HCT116 (cell line): ENCODE measurements at regions not wholly inside any gene's neighbourhood (a gene's known extent, or its start where the extent isn't known, plus 50 kb on each side); places are given as distances from the start of the nearest gene placed in this dataset.

Source experiments
- ATAC-seq: fragments of 200-7000 bp; cut with Tn5 transposase; 2 replicates; pipeline ENCODE4 v1.9.1; 2020; ENCODE audit warnings: mild to moderate bottlenecking, moderate library complexity
- BruUV-seq: library from RNA; stranded (reverse); fragments of 400-500 nt; replicated peaks from 2 replicates; lab custom pipeline; 2021; lab: Mats Ljungman, UMichigan
- CTCF ChIA-PET: fragments of 300-600 bp; sonication (Branson Sonifier 250); formaldehyde crosslinking; loops from one replicate; lab custom pipeline; 2021; ENCODE audit warnings: antibody characterized with exemption; lab: Charles Lee
- POLR2A ChIA-PET: fragments of 300-600, 350-600 bp; sonication (Branson Sonifier 250); formaldehyde crosslinking; loops from one replicate; lab custom pipeline; 2021; ENCODE audit warnings: antibody characterized with exemption; lab: Charles Lee
- RAD21 ChIA-PET, 2 experiments: fragments of 300-600 bp; sonication (Branson Sonifier 250); formaldehyde crosslinking; loops; one replicate each; lab custom pipeline; 2023; ENCODE audit warnings: low total read pairs in 2 of 2; ENCODE audit not compliant: uncharacterized antibody in 2 of 2, unreplicated experiment in 2 of 2, low non-redundant PET in 1 of 2; lab: Charles Lee
- DNase-seq: peaks from one replicate; pipeline ENCODE4 v3.0.0-alpha.2; 2010; ENCODE audit warnings: low read depth, low spot score
- H2AFZ ChIP-seq: fragments of 200-600 bp; shearing (Covaris generic), sonication (generic); 2 replicates; pipeline ENCODE4 v1.6.1; 2017; ENCODE audit warnings: low read depth, mixed run types, mixed read lengths, antibody characterized with exemption, low read length; ENCODE audit not compliant: poor library complexity, severe bottlenecking
- H3K27ac ChIP-seq: 2 replicates; pipeline ENCODE4 v1.5.1; 2012; ENCODE audit warnings: low read depth, low read length
- H3K27me3 ChIP-seq: fragments of 200-600 bp; sonication (generic); 2 replicates; pipeline ENCODE4 v1.6.1; 2016; ENCODE audit warnings: mixed run types, low read length, mixed read lengths; ENCODE audit not compliant: insufficient read depth
- H3K36me3 ChIP-seq, 2 experiments: fragments of 200-500 bp in 1 of 2; fragments of 200-600 bp in 1 of 2; sonication (Bioruptor generic) in 1 of 2; sonication (generic) in 1 of 2; 2 replicates each; pipeline versions ENCODE4 v1.5.1 to v1.6.1; 2014 to 2016; ENCODE audit warnings: low read length in 2 of 2, inconsistent platforms in 1 of 2, mixed read lengths in 1 of 2, mixed run types in 1 of 2; ENCODE audit not compliant: insufficient read depth in 2 of 2, control insufficient read depth in 1 of 2
- H3K4me1 ChIP-seq, 2 experiments: fragments of 200-600 bp in 1 of 2; sonication (generic) in 1 of 2; 2 replicates each; pipeline versions ENCODE4 v1.5.1 to v1.6.1; 2012 to 2017; ENCODE audit warnings: low read length in 2 of 2, inconsistent platforms in 1 of 2, mild to moderate bottlenecking in 1 of 2, mixed read lengths in 1 of 2, mixed run types in 1 of 2, moderate library complexity in 1 of 2; ENCODE audit not compliant: insufficient read depth in 2 of 2, control insufficient read depth in 1 of 2
- H3K4me2 ChIP-seq: fragments of 200-600 bp; sonication (generic); 2 replicates; pipeline ENCODE4 v1.6.1; 2017; ENCODE audit warnings: mixed run types, low read length, mixed read lengths
- H3K4me3 ChIP-seq, 2 experiments: fragments of 200-600 bp in 1 of 2; sonication (generic) in 1 of 2; replicated peaks in 1 of 2; 2 replicates each; pipeline ENCODE4 v1.5.1; 2011 to 2016; ENCODE audit warnings: low read length in 2 of 2, control low read depth in 1 of 2, low read depth in 1 of 2, mild to moderate bottlenecking in 1 of 2, mixed read lengths in 1 of 2, mixed run types in 1 of 2
- H3K79me2 ChIP-seq: fragments of 200-600 bp; sonication (generic); 2 replicates; pipeline ENCODE4 v1.6.1; 2017; ENCODE audit warnings: mild to moderate bottlenecking, mixed run types, low read length, moderate library complexity, mixed read lengths; ENCODE audit not compliant: insufficient read depth
- H3K9ac ChIP-seq: fragments of 200-600 bp; sonication (generic); 2 replicates; pipeline ENCODE4 v1.6.1; 2016; ENCODE audit warnings: low read length, mixed read lengths
- H3K9me2 ChIP-seq: fragments of 200-600 bp; sonication (generic), shearing (Covaris generic); 2 replicates; pipeline ENCODE4 v1.6.1; 2017; ENCODE audit warnings: mixed run types, mild to moderate bottlenecking, moderate library complexity; ENCODE audit not compliant: insufficient read depth
- H3K9me3 ChIP-seq, 2 experiments: fragments of 200-500 bp in 1 of 2; fragments of 200-600 bp in 1 of 2; sonication (Bioruptor generic) in 1 of 2; sonication (generic) in 1 of 2; 2 replicates each; pipeline ENCODE4 v1.6.1; 2014 to 2017; ENCODE audit warnings: low read length in 2 of 2, mixed read lengths in 2 of 2, inconsistent platforms in 1 of 2, low read depth in 1 of 2, mild to moderate bottlenecking in 1 of 2, mixed run types in 1 of 2, moderate library complexity in 1 of 2; ENCODE audit not compliant: control insufficient read depth in 1 of 2, insufficient read depth in 1 of 2
- H4K20me1 ChIP-seq: fragments of 200-600 bp; sonication (generic), shearing (Covaris generic); 2 replicates; pipeline ENCODE4 v1.6.1; 2017; ENCODE audit warnings: mixed run types, mild to moderate bottlenecking, moderate library complexity; ENCODE audit not compliant: insufficient read depth
- CEBPB ChIP-seq: IDR thresholded peaks from 2 replicates; pipeline ENCODE4 v1.6.1; 2012; ENCODE audit warnings: low read depth
- CTCF ChIP-seq, 3 experiments: fragments of 200-600 bp in 1 of 3; sonication (generic) in 1 of 3; IDR thresholded peaks in 2 of 3; conservative IDR thresholded peaks in 1 of 3; 2 replicates each; pipeline ENCODE4 v1.5.1; 2012 to 2017; ENCODE audit warnings: low read depth in 2 of 3, low read length in 2 of 3, antibody characterized with exemption in 1 of 3, borderline replicate concordance in 1 of 3, control low read depth in 1 of 3, mild to moderate bottlenecking in 1 of 3, mixed read lengths in 1 of 3, mixed run types in 1 of 3, moderate library complexity in 1 of 3; ENCODE audit not compliant: insufficient read depth in 1 of 3
- EGR1 ChIP-seq: IDR thresholded peaks from 2 replicates; pipeline ENCODE4 v1.6.1; 2012; ENCODE audit warnings: low read depth
- ELF1 ChIP-seq: IDR thresholded peaks from 2 replicates; pipeline ENCODE4 v1.6.1; 2012; ENCODE audit warnings: low read depth, borderline replicate concordance
- EZH2 ChIP-seq: fragments of 200-600 bp; sonication (generic); IDR thresholded peaks from 2 replicates; pipeline ENCODE4 v1.6.1; 2017; ENCODE audit warnings: antibody characterized with exemption, mixed run types
- FOSL1 ChIP-seq: IDR thresholded peaks from 2 replicates; pipeline ENCODE4 v1.6.1; 2012; ENCODE audit warnings: low read depth
- JUND ChIP-seq: IDR thresholded peaks from 2 replicates; pipeline ENCODE4 v1.6.1; 2012
- MAX ChIP-seq: IDR thresholded peaks from 2 replicates; pipeline ENCODE4 v1.6.1; 2012
- POLR2A ChIP-seq: IDR thresholded peaks from 2 replicates; pipeline ENCODE4 v1.7.0; 2011; ENCODE audit warnings: borderline replicate concordance; ENCODE audit not compliant: insufficient read depth, insufficient read length; ENCODE audit errors: extremely low read depth
- RAD21 ChIP-seq: IDR thresholded peaks from 2 replicates; pipeline ENCODE4 v1.6.1; 2012; ENCODE audit warnings: low read depth, mild to moderate bottlenecking
- REST ChIP-seq: IDR thresholded peaks from 2 replicates; pipeline ENCODE4 v1.6.1; 2012; ENCODE audit warnings: low read depth
- SIN3A ChIP-seq: IDR thresholded peaks from 2 replicates; pipeline ENCODE4 v1.6.1; 2012; ENCODE audit warnings: low read depth
- SP1 ChIP-seq: IDR thresholded peaks from 2 replicates; pipeline ENCODE4 v1.6.1; 2012; ENCODE audit warnings: low read depth
- SRF ChIP-seq: IDR thresholded peaks from 2 replicates; pipeline ENCODE4 v1.6.1; 2012; ENCODE audit warnings: low read depth
- TCF7L2 ChIP-seq: IDR thresholded peaks from 2 replicates; pipeline ENCODE4 v1.7.0; 2011; ENCODE audit warnings: borderline replicate concordance, inconsistent platforms; ENCODE audit not compliant: insufficient read depth, insufficient read length; ENCODE audit errors: extremely low read depth
- YY1 ChIP-seq: IDR thresholded peaks from 2 replicates; pipeline ENCODE4 v1.6.1; 2011; ENCODE audit warnings: low read length, low read depth, moderate library complexity, mild to moderate bottlenecking; ENCODE audit not compliant: insufficient replicate concordance; ENCODE audit errors: extremely low read depth
- ZBTB33 ChIP-seq: IDR thresholded peaks from 2 replicates; pipeline ENCODE4 v1.6.1; 2011; ENCODE audit warnings: mild to moderate bottlenecking, low read length, moderate library complexity; ENCODE audit not compliant: insufficient replicate concordance; ENCODE audit errors: extremely low read depth
- ZFX ChIP-seq: fragments of 450-650 bp; IDR thresholded peaks from 2 replicates; pipeline ENCODE4 v1.6.1; 2017
- ZNF274 ChIP-seq: fragments of 200-500 bp; sonication (Bioruptor generic); IDR thresholded peaks from 2 replicates; pipeline ENCODE4 v1.6.1; 2014; ENCODE audit warnings: mild to moderate bottlenecking, low read depth, low read length, inconsistent platforms
- intact Hi-C: fragments of 100-400 bp; cut with micrococcal nuclease; formaldehyde crosslinking; loops from 2 replicates; pipeline ENCODE4 v1.10.0; 2022

- Histone ChIP-seq H2AFZ (no peak overlapping the region), H3K9me3 (no peaks in the 10 kb centered on the region), H3K9me2 (no peaks in the 10 kb centered on the region), H3K27ac (no peak overlapping the region), H3K79me2 (no peaks in the 10 kb centered on the region), H3K27me3 (0 out of 2 replicates have a peak, but pooled peaks cover 6% of the 10 kb centered on the region), H3K9ac (no peak overlapping the region), H4K20me1 (no peaks in the 10 kb centered on the region), H3K4me3 (no peak overlapping the region), H3K36me3 (no peaks in the 10 kb centered on the region), H3K4me2 (no peak overlapping the region), H3K4me1 (no peaks in the 10 kb centered on the region)
- BruUV-seq = no TSS peak
- ChIA-PET CTCF (interaction anchor here (1.8 kb wide), 1 partner anchor 12 kb away, joined by 5 read pairs; no protein-coding TSS in a partner anchor), POLR2A (no interaction called here), RAD21 (no interaction called here)
- intact Hi-C loops = no loop called here
- DNase-seq = no peak
- no peak for ATAC-seq
- TF ChIP-seq RAD21 (no peak), EZH2 (no peak), ELF1 (no peak), CEBPB (no peak), REST (no peak), MAX (no peak), ZFX (no peak), CTCF (IDR thresholded peaks at IDR 0.05 in 2 of 3, conservative IDR thresholded peaks at IDR 0.05 in 1 of 3; ENCODE audit: borderline replicate concordance in 1 of 3, insufficient read depth in 1 of 3, low read depth in 2 of 3, low read length in 2 of 3) (no peak), TCF7L2 (no peak), ZBTB33 (no peak), SRF (no peak), EGR1 (no peak), FOSL1 (no peak), ZNF274 (no peak), POLR2A (no peak), JUND (no peak), YY1 (no peak), SP1 (no peak), SIN3A (no peak)
These were observed 566.0 kb downstream of the EPHA4 start for GRCh38 chr2:221006084-221006483.
